ENCODE measurements at regions not wholly inside any gene's neighbourhood (a gene's known extent, or its start where the extent isn't known, plus 50 kb on each side); places are given as distances from the start of the nearest gene placed in this dataset.

DNA sequence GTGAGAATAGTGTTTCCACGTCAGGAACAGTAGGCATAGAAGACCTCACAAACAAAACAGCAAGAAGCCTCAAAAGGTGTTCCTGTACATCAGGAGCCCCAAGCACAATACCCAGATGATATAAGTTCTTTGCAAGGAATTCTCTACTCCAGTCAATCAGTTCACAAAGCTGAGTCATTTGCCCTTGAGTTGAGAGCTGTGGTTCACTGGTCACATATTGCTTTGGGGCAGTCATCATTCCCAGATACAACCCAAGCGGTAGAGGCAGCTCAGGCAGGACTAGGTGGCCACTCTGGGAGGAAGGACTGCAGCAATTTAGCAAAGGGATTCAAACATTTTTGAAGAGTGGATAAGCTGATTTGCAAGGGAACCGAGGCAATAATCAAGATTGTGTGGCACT lies 551.5 kb upstream of the ZFP42 start:
- Histone ChIP-seq H3K27me3 (ENCODE audit: control insufficient read depth, extremely low read depth, insufficient read depth, low read length) (no peaks in the 10 kb centered on the region), H3K4me2 (ENCODE audit: control insufficient read depth, extremely low read depth, insufficient read depth, low read depth, low read length) (no peak overlapping the region), H3K36me3 (ENCODE audit: control insufficient read depth in 2 of 2, extremely low read depth in 1 of 2, insufficient read depth in 2 of 2, low read length in 2 of 2) (no peaks in the 10 kb centered on the region), H3K9ac (ENCODE audit: control insufficient read depth, extremely low read depth, insufficient read depth, low read length) (no peak overlapping the region), H3K9me1 (ENCODE audit: control insufficient read depth, extremely low read depth, insufficient read depth, low read length) (no peaks in the 10 kb centered on the region), H3K79me2 (ENCODE audit: control insufficient read depth, insufficient read depth, low read length) (no peaks in the 10 kb centered on the region), H3K9me3 (ENCODE audit: control insufficient read depth, low read depth, low read length) (no peaks in the 10 kb centered on the region), H3K27ac (ENCODE audit: control insufficient read depth, insufficient read depth, low read length) (no peak overlapping the region), H3K4me3 (ENCODE audit: control insufficient read depth in 2 of 3, extremely low read depth in 1 of 3, insufficient read depth in 2 of 3, low read depth in 1 of 3, low read length in 3 of 3) (no peak overlapping the region), H3K4me1 (ENCODE audit: control insufficient read depth, extremely low read depth, insufficient read depth, low read length) (no peaks in the 10 kb centered on the region), H2AFZ (ENCODE audit: control insufficient read depth, low read length) (no peak overlapping the region), H4K20me1 (ENCODE audit: control insufficient read depth, extremely low read depth, insufficient read depth, low read length) (no peaks in the 10 kb centered on the region)
- FAIRE-seq (no peak), DNase-seq (ENCODE audit: low read depth, low spot score) (no peak)
- TF ChIP-seq EZH2 (IDR thresholded peaks at IDR 0.05; ENCODE audit: low read length) (no peak), CTCF (optimal IDR thresholded peaks at IDR 0.05 in 1 of 3, IDR thresholded peaks at IDR 0.05 in 1 of 3, conservative IDR thresholded peaks at IDR 0.05 in 1 of 3; ENCODE audit: extremely low read depth in 1 of 3, insufficient read depth in 2 of 3, low read length in 3 of 3) (no peak)
- dilution Hi-C loops (cut with MboI; ENCODE audit: extremely low pct_ligation_motif_present, low sequenced_read_pairs), result no loop called here

- no peak overlapping the region for H3K9ac ChIP-seq (ENCODE audit: control insufficient read depth, extremely low read depth, insufficient read depth, low read length)
- FAIRE-seq (no peak), DNase-seq (ENCODE audit: low read depth, low spot score) (no peak)
- H3K27ac ChIP-seq (ENCODE audit: control insufficient read depth, insufficient read depth, low read length), result no peak overlapping the region
- dilution Hi-C loops (cut with MboI; ENCODE audit: extremely low pct_ligation_motif_present, low sequenced_read_pairs), result no loop called here
- no peaks in the 10 kb centered on the region for H3K9me1 ChIP-seq (ENCODE audit: control insufficient read depth, extremely low read depth, insufficient read depth, low read length)
- no peaks in the 10 kb centered on the region for H3K9me3 ChIP-seq (ENCODE audit: control insufficient read depth, low read depth, low read length)
- H3K4me1 ChIP-seq (ENCODE audit: control insufficient read depth, extremely low read depth, insufficient read depth, low read length), result no peaks in the 10 kb centered on the region
- H3K79me2 ChIP-seq (ENCODE audit: control insufficient read depth, insufficient read depth, low read length), result no peaks in the 10 kb centered on the region
- H3K4me2 ChIP-seq (ENCODE audit: control insufficient read depth, extremely low read depth, insufficient read depth, low read depth, low read length), result no peak overlapping the region
- H3K4me3 ChIP-seq (ENCODE audit: control insufficient read depth in 2 of 3, extremely low read depth in 1 of 3, insufficient read depth in 2 of 3, low read depth in 1 of 3, low read length in 3 of 3), result no peak overlapping the region
- no peaks in the 10 kb centered on the region for H3K27me3 ChIP-seq (ENCODE audit: control insufficient read depth, extremely low read depth, insufficient read depth, low read length)
- no peak overlapping the region for H2AFZ ChIP-seq (ENCODE audit: control insufficient read depth, low read length)
- H4K20me1 ChIP-seq (ENCODE audit: control insufficient read depth, extremely low read depth, insufficient read depth, low read length), result no peaks in the 10 kb centered on the region
- TF ChIP-seq CTCF (optimal IDR thresholded peaks at IDR 0.05 in 1 of 3, IDR thresholded peaks at IDR 0.05 in 1 of 3, conservative IDR thresholded peaks at IDR 0.05 in 1 of 3; ENCODE audit: extremely low read depth in 1 of 3, insufficient read depth in 2 of 3, low read length in 3 of 3) (no peak), EZH2 (IDR thresholded peaks at IDR 0.05; ENCODE audit: low read length) (no peak)
- H3K36me3 ChIP-seq (ENCODE audit: control insufficient read depth in 2 of 2, extremely low read depth in 1 of 2, insufficient read depth in 2 of 2, low read length in 2 of 2), result no peaks in the 10 kb centered on the region
Measured at GRCh38 chr4:187449702-187450101, 545.9 kb upstream of the ZFP42 start.
